ENCODE measurements at regions not wholly inside any gene's neighbourhood (a gene's known extent, or its start where the extent isn't known, plus 50 kb on each side); places are given as distances from the start of the nearest gene placed in this dataset.

- no peak for TF ChIP-seq EZH2 (IDR thresholded peaks at IDR 0.05; ENCODE audit: insufficient read depth, poor library complexity, severe bottlenecking)
- no peak for TF ChIP-seq EZH2phosphoT487 (IDR thresholded peaks at IDR 0.05; ENCODE audit: insufficient read depth, low read depth)
These were observed 337.1 kb upstream of the AKR1E2 start for GRCh38 chr10:4488904-4489303.
